Body of pancreas (tissue), 4 donors: ENCODE measurements at regions not wholly inside any gene's neighbourhood (a gene's known extent, or its start where the extent isn't known, plus 50 kb on each side); places are given as distances from the start of the nearest gene placed in this dataset.

Experiments used
- ATAC-seq: fragments of 150-250 bp; one replicate; pipeline ENCODE4 v1.9.1; 2016
- DNase-seq, 4 donors: peaks; one replicate each; pipeline ENCODE4 v3.0.0-alpha.2; 2019
- H3K27ac ChIP-seq, 4 donors: fragments of 200-600 bp; sonication (generic); 1 replicate in 3 of 4; 2 replicates in 1 of 4; pipeline versions ENCODE4 v1.5.1 to v1.6.1; 2016 to 2019; ENCODE audit warnings: mild to moderate bottlenecking in 1 of 4, mixed read lengths in 1 of 4, moderate library complexity in 1 of 4
- H3K27me3 ChIP-seq, 2 donors: fragments of 200-600 bp; sonication (generic); one replicate each; pipeline ENCODE4 v1.6.0; 2016; ENCODE audit warnings: mild to moderate bottlenecking in 1 of 2
- H3K36me3 ChIP-seq, 2 donors: fragments of 200-600 bp; sonication (generic); replicated peaks in 1 of 2; 2 replicates each; pipeline ENCODE4 v1.5.1; 2016; ENCODE audit warnings: low read depth in 2 of 2; ENCODE audit not compliant: insufficient read depth in 1 of 2
- H3K4me1 ChIP-seq: fragments of 200-600 bp; sonication (generic); one replicate; pipeline ENCODE4 v1.6.0; 2016
- H3K4me3 ChIP-seq, 2 donors: fragments of 200-600 bp; sonication (generic); 1 replicate in 1 of 2; 2 replicates in 1 of 2; pipeline ENCODE4 v1.5.1; 2016 to 2019
- H3K9me3 ChIP-seq, 3 donors: fragments of 200-600 bp; sonication (generic); 1 replicate in 2 of 3; 2 replicates in 1 of 3; pipeline ENCODE4 v1.5.1; 2016
- CTCF ChIP-seq, 7 experiments: fragments of 450-650 bp in 4 of 7; fragments of 200-600 bp in 3 of 7; sonication (generic) in 3 of 7; IDR thresholded peaks; one replicate each; pipeline ENCODE4 v1.5.1; 2016 to 2019; ENCODE audit warnings: antibody characterized with exemption in 7 of 7
- POLR2A ChIP-seq, 3 donors: fragments of 450-650 bp; IDR thresholded peaks; one replicate each; pipeline ENCODE4 v1.6.1; 2016; ENCODE audit warnings: antibody characterized with exemption in 3 of 3, mild to moderate bottlenecking in 2 of 3
- WGBS, 2 donors: methylation state at CpG; one replicate each; pipeline ENCODE4 v1.1.5; 2017; 5-methylcytosine and 5-hydroxymethylcytosine counted together
- intact Hi-C: fragments of 100-400 bp; cut with DNase I; formaldehyde crosslinking; loops from one replicate; pipeline ENCODE4 v1.15.1; 2023

- intact Hi-C loops = no loop called here
- peak; percentile 35 for ATAC-seq
- TF ChIP-seq CTCF (IDR thresholded peaks at IDR 0.05) (no peak), POLR2A (IDR thresholded peaks at IDR 0.05) (no peak)
- Histone ChIP-seq H3K36me3 (no peaks in the 10 kb centered on the region), H3K4me1 (no peaks in the 10 kb centered on the region), H3K9me3 (no peaks in the 10 kb centered on the region), H3K4me3 (no peak overlapping the region), H3K27ac (peak overlapping the region in 1 of 4 donors; percentile 41), H3K27me3 (no peaks in the 10 kb centered on the region)
- WGBS, 2 donors = 73 to 85% methylated on average over 10 of the region's 10 CpGs
- DNase-seq = peak in 1 of 4 donors; percentile 11
These were observed 150.9 kb downstream of the COL6A3 start for GRCh38 chr2:237262838-237263771.

- Histone ChIP-seq H3K27ac (no peak overlapping the region), H3K4me1 (no peaks in the 10 kb centered on the region), H3K4me3 (no peak overlapping the region), H3K27me3 (no peaks in the 10 kb centered on the region), H3K9me3 (no peaks in the 10 kb centered on the region), H3K36me3 (no peaks in the 10 kb centered on the region)
- DNase-seq (no peak), ATAC-seq (no peak)
- 71 to 76% methylated on average over 18 of the region's 18 CpGs for WGBS, 2 donors
- intact Hi-C loops = no loop called here
- TF ChIP-seq CTCF (IDR thresholded peaks at IDR 0.05) (no peak), POLR2A (IDR thresholded peaks at IDR 0.05) (no peak)
These were observed 149.3 kb downstream of the COL6A3 start for GRCh38 chr2:237264480-237265219.

GRCh38 chr2:237268004-237268708, 145.8 kb downstream of the COL6A3 start:
- DNase-seq (no peak), ATAC-seq (no peak)
- H3K9me3 ChIP-seq = no peaks in the 10 kb centered on the region
- H3K27me3 ChIP-seq = no peaks in the 10 kb centered on the region
- H3K36me3 ChIP-seq = no peaks in the 10 kb centered on the region
- H3K27ac ChIP-seq = no peak overlapping the region
- TF ChIP-seq POLR2A (IDR thresholded peaks at IDR 0.05) (no peak), CTCF (IDR thresholded peaks at IDR 0.05) (no peak)
- H3K4me3 ChIP-seq = no peak overlapping the region
- 73 to 80% methylated on average over 7 of the region's 7 CpGs for WGBS, 2 donors
- intact Hi-C loops = no loop called here
- no peaks in the 10 kb centered on the region for H3K4me1 ChIP-seq

GRCh38 chr2:237269138-237269875, 144.7 kb downstream of the COL6A3 start:
- Histone ChIP-seq H3K4me1 (no peaks in the 10 kb centered on the region), H3K9me3 (no peaks in the 10 kb centered on the region), H3K36me3 (no peaks in the 10 kb centered on the region), H3K27ac (no peak overlapping the region), H3K4me3 (no peak overlapping the region), H3K27me3 (no peaks in the 10 kb centered on the region)
- TF ChIP-seq CTCF (IDR thresholded peaks at IDR 0.05) = no peak
- no peak for TF ChIP-seq POLR2A (IDR thresholded peaks at IDR 0.05)
- intact Hi-C loops = no loop called here
- 72 to 75% methylated on average over 8 of the region's 8 CpGs for WGBS, 2 donors
- no peak for DNase-seq
- no peak for ATAC-seq
